NCI-H526 (cell line): ENCODE measurements at regions not wholly inside any gene's neighbourhood (a gene's known extent, or its start where the extent isn't known, plus 50 kb on each side); places are given as distances from the start of the nearest gene placed in this dataset.

Experiments
- DNase-seq, 2 experiments: peaks; one replicate each; lab custom pipeline; 2025; lab: John Stamatoyannopoulos, UW

GRCh38 chr5:127993476-127993875 is 90.1 kb upstream of the SLC12A2 start:
- DNase-seq, result no peak

- DNase-seq, result no peak
These were observed 89.4 kb upstream of the SLC12A2 start for GRCh38 chr5:127994087-127994660.

- no peak for DNase-seq
These were observed 88.0 kb upstream of the SLC12A2 start for GRCh38 chr5:127995556-127995955.

GRCh38 chr5:127997201-127997704 is 86.3 kb upstream of the SLC12A2 start:
- peak; percentile 26 to 71 for DNase-seq

- DNase-seq, result no peak
These were observed 84.5 kb upstream of the SLC12A2 start for GRCh38 chr5:127998950-127999615.

GRCh38 chr5:127999909-128000308 is 83.7 kb upstream of the SLC12A2 start:
- DNase-seq, result no peak

- peak in 1 of 2 experiments; percentile 19 for DNase-seq
These were observed 81.1 kb upstream of the SLC12A2 start for GRCh38 chr5:128002425-128002824.

GRCh38 chr5:128007939-128008338 is 75.6 kb upstream of the SLC12A2 start:
- DNase-seq, result no peak

- no peak for DNase-seq
These were observed 74.2 kb upstream of the SLC12A2 start for GRCh38 chr5:128009403-128009802.

GRCh38 chr5:128011339-128011738 is 72.2 kb upstream of the SLC12A2 start:
- no peak for DNase-seq

- DNase-seq, result no peak
These were observed 69.0 kb upstream of the SLC12A2 start for GRCh38 chr5:128014578-128014977.

- no peak for DNase-seq
These were observed 68.1 kb upstream of the SLC12A2 start for GRCh38 chr5:128015478-128015877.

- no peak for DNase-seq
These were observed 67.6 kb upstream of the SLC12A2 start for GRCh38 chr5:128015978-128016377.

- DNase-seq, result no peak
These were observed 64.2 kb upstream of the SLC12A2 start for GRCh38 chr5:128019391-128019790.

GRCh38 chr5:128020012-128020411 is 63.6 kb upstream of the SLC12A2 start:
- DNase-seq, result no peak

- no peak for DNase-seq
These were observed 62.2 kb upstream of the SLC12A2 start for GRCh38 chr5:128021411-128021810.
